Cardiac septum (tissue), 1 donor: ENCODE measurements at regions not wholly inside any gene's neighbourhood (a gene's known extent, or its start where the extent isn't known, plus 50 kb on each side); places are given as distances from the start of the nearest gene placed in this dataset.
"Not testable (repeated sequence)": the region's sequence is repeated elsewhere in the genome, so short reads cannot be mapped to it uniquely, and the experiment has no call there.

Experiments used
- DNase-seq: peaks from one replicate; pipeline ENCODE4 v3.0.0-alpha.2; 2020; ENCODE audit warnings: low spot score
- intact Hi-C: fragments of 100-400 bp; cut with DNase I; formaldehyde crosslinking; loops from one replicate; pipeline ENCODE4 v1.14.0; 2022
- donor health status: DM: no; HTN: no; CAD: no.

- DNase-seq, intact Hi-C loops: not testable (repeated sequence)
Measured at GRCh38 chr12:126452686-126453085, 1387.5 kb downstream of the AACS start.

DNA sequence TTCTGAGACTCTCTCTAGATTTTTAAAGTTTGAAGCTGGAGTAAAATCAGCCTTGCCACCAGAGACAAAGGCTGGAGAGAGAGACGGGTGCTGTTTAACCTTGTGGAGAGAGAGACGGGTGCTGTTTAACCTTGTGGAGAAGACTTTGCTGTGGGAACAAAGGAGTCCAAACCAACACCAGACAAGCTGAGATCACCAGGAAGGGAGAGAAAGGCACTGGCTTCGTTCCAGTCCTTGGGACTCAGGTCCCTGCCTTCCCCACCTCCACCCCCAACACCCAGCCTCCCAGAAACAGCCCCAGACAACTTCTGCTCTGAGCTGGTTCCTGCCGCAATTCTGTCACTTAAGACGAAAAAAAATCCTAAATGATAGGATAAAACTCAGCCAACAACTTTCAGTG is 1389.3 kb downstream of the AACS start:
- intact Hi-C loops: no loop called here
- DNase-seq: no peak

DNA sequence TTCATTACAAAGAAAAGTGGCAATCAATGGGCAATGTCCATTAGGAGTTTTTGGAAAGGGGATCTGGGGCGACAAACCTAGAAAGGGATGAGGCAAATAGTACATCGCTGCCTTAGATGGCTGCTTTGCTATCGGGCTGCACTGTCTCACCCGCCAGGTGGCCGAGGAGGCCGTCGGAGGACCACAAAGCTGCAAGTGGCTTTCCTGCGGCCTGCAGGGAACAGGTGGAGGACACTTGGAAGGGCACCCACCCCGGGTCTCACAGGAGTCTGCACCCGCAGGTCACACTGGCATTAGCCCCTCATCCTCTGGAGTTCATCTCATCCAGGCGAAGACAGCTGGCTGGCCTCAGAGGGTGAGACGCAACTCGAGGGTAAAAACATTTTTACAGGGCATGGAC is 1392.5 kb downstream of the AACS start:
- DNase-seq: no peak
- intact Hi-C loops: no loop called here

GRCh38 chr12:126464153-126464552 is 1398.9 kb downstream of the AACS start:
- intact Hi-C loops: no loop called here
- DNase-seq: no peak

- intact Hi-C loops: no loop called here
- DNase-seq: no peak
Measured at GRCh38 chr12:126469211-126469610, 1404.0 kb downstream of the AACS start.

GRCh38 chr12:126474703-126475102 is 1409.5 kb downstream of the AACS start:
- intact Hi-C loops: no loop called here
- no peak for DNase-seq

DNA sequence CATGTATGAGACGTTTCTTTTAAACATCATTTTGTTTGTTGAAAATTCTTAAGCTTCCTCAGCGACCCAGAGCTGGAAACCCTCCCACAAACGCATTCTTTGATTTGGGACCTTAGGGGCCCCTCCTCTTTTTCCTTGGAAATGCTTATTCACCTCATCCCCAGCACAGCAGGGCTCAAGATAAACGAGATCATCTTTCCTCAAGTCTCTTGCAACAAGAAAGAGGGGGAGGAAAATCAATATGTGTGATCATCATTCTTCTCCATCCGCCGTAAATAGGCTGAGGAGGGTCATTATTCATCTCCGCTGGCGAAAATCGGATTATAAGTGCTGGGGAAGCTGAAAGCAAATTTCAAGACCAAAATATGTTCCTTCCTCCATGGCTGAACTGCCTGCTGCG is 1415.2 kb downstream of the AACS start:
- no peak for DNase-seq
- intact Hi-C loops: no loop called here

- no peak for DNase-seq
Measured at GRCh38 chr12:126481688-126482087, 1416.5 kb downstream of the AACS start.

GRCh38 chr12:126482238-126482889 is 1417.1 kb downstream of the AACS start:
- DNase-seq: no peak
- intact Hi-C loops: no loop called here

More at GRCh38 chr12:126481688-126482087, 1416.5 kb downstream of the AACS start:
- intact Hi-C loops: no loop called here

DNA sequence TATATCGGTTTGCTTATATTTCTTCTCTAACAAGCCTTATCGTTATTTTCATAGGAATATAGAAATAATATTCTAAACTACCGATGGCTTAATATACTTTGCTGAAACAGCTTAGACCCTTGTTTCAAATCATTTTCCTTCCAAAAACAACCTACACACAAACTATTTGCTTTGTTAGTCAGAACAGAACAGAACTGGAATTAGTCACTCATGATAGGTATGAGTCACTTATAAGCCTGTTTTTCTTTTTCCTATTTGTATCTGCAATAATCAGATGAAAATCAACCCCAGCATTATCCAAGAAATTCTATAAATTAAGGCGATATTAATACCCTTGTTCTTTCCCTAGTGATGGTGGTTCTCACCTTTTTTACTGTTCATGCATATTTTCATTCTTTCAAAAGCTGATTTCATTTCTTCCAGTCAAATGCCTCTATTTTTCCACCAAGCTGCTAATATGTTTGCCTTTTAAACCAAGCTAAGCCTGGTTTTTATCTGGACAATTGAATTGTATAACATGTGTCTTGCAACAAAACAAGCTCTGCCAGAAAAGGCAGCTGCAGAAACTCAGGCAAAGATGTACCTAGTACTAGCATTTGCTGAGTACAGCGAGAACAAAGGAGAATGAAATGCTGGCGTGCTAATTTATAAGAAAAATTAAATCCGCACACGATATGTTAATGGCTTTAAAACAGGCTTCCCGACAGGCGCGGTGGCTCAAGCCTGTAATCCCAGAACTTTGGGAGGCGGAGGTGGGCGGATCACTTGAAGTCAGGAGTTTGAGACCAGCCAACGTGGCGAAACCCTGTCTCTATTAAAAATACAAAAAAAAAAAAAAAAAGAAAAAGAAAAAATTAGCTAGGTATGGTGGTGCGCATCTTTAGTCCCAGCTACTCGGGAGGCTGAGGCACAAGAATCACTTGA is 1418.2 kb downstream of the AACS start:
- DNase-seq: no peak
- intact Hi-C loops: no loop called here

GRCh38 chr12:126487431-126487980 is 1422.3 kb downstream of the AACS start:
- no peak for DNase-seq
- intact Hi-C loops: no loop called here

DNA sequence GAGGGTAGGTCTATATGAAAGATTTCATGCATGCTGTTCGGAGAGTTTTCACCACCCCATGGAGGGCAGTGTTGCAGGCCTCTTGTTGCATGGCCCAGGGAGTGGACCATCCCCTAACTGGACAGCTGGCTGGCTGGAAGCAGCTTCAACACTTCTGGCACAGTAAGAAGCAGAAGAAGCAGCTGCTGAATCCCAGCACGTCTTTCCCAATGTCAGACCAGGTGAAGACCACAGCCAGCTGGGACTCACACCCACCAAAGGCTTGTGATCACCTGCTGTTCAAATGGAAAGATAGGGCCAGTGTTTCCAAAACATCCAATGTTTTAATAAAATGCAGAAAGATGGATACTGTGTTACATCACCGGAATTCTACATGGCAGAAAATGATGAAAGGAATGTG is 1423.6 kb downstream of the AACS start:
- DNase-seq: no peak
- intact Hi-C loops: no loop called here

- DNase-seq: no peak
- intact Hi-C loops: no loop called here
Measured at GRCh38 chr12:126492181-126492580, 1426.9 kb downstream of the AACS start.

- intact Hi-C loops: no loop called here
- DNase-seq: no peak
Measured at GRCh38 chr12:126493366-126494108, 1428.3 kb downstream of the AACS start.

DNA sequence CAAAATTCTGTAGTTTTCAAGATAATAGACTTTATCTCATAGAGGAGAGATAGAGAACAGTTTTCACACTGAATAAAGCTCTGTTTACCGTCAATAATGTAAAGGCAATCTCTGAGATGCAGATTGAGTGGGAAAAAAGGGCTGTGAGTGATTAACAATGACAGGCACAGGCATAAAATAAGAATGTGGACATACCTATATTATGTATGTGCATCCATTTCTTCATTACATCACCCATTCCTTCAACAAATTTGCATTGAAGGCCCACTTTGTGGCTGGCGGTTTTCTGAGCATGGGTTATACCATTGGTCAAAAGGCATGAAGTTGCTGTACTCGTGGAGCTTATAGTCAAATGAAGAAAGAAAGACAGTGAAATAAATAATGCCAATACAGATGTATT is 1431.0 kb downstream of the AACS start:
- no peak for DNase-seq
- intact Hi-C loops: no loop called here

- no peak for DNase-seq
- intact Hi-C loops: no loop called here
Measured at GRCh38 chr12:126506426-126507182, 1441.4 kb downstream of the AACS start.

DNA sequence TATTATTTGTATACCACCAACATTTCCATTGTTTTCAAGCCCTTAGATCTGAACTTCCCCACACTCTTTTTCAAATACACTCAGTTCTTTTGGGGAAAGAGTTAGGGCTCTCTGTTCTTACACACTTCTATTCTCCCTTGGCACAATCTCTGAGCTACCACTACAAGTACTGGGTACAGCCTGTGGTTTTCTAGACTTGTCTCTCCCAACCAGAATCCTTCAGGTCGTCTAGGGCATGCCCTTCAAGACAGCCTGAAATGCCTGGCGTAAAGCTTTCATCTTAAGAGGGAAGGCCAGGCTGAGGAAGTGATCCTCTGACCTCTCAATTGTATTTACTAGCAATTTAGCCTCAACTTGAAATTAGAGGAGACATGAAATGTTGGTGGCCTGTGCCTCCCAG is 1442.0 kb downstream of the AACS start:
- intact Hi-C loops: no loop called here

GRCh38 chr12:126509572-126509971 is 1444.3 kb downstream of the AACS start:
- no peak for DNase-seq
- intact Hi-C loops: no loop called here

More for the DNA sequence above, 1442.0 kb downstream of the AACS start:
- no peak for DNase-seq

GRCh38 chr12:126510630-126511029 is 1445.4 kb downstream of the AACS start:
- no peak for DNase-seq
- intact Hi-C loops: no loop called here
